ENCODE measurements at regions not wholly inside any gene's neighbourhood (a gene's known extent, or its start where the extent isn't known, plus 50 kb on each side); places are given as distances from the start of the nearest gene placed in this dataset.

DNA sequence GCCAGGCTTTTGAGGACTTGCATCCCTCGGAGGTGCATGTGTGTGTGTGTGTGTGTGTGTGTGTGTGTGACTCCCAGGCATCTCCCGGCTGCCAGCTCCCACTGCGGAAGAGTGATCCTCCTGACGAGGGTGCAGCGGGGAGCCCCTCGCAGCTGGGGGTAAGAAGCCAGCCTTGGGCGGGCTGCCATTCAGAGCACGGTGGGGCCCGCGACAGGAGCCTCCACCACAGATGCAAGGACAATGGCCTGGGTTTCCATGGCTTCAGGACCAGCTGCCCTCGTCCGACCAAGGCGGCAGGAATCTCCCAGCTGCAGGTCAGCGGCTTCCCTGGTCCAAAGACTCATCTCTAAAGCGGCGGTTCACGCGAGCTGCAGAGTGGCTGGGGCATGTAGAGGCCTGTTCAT, 908.5 kb downstream of the BRD1 start:
- dilution Hi-C loops (cut with HindIII; ENCODE audit: low sequenced_read_pairs, unreplicated experiment) (no loop called here), in situ Hi-C loops (cut with MboI; ENCODE audit: low sequenced_read_pairs) (no loop called here), intact Hi-C loops (cut with micrococcal nuclease) (no loop called here)
- Histone ChIP-seq H3K14ac (replicated peaks; ENCODE audit: low read depth, low read length) (no peak overlapping the region), H2BK20ac (ENCODE audit: low read depth, low read length) (no peak overlapping the region), H2BK5ac (ENCODE audit: low read depth, low read length, poor library complexity, severe bottlenecking) (no peak overlapping the region), H3K27ac (ENCODE audit: insufficient read depth, low read length) (no peak overlapping the region), H2AK5ac (ENCODE audit: low read depth, low read length) (no peak overlapping the region), H3K4me1 (ENCODE audit: control insufficient read depth, insufficient read depth, low read length) (no peaks in the 10 kb centered on the region), H2BK15ac (ENCODE audit: low read depth, low read length) (no peak overlapping the region), H2AFZ (replicated peaks; ENCODE audit: low read length, poor library complexity) (no peak overlapping the region), H3K36me3 (ENCODE audit: control insufficient read depth, insufficient read depth, low read length) (no peaks in the 10 kb centered on the region), H4K20me1 (ENCODE audit: insufficient read depth, low read length) (no peaks in the 10 kb centered on the region), H4K91ac (ENCODE audit: insufficient read depth, low read depth, low read length) (no peak overlapping the region), H3K18ac (ENCODE audit: low read depth, low read length) (no peak overlapping the region), H3K4me3 (ENCODE audit: insufficient read depth, low read depth, low read length) (no peak overlapping the region), H4K5ac (ENCODE audit: low read depth, low read length) (no peak overlapping the region), H3K79me1 (ENCODE audit: low read depth in 1 of 2, low read length in 2 of 2) (no peaks in the 10 kb centered on the region), H3K4ac (ENCODE audit: low read depth, low read length) (no peak overlapping the region), H3K9ac (ENCODE audit: low read depth, low read length) (no peak overlapping the region), H3K9me1 (ENCODE audit: insufficient read depth, low read length) (no peaks in the 10 kb centered on the region), H4K8ac (ENCODE audit: low read depth in 2 of 2, low read length in 2 of 2) (no peak overlapping the region), H3K27me3 (ENCODE audit: control insufficient read depth, insufficient read depth, low read length) (no peaks in the 10 kb centered on the region), H3K56ac (ENCODE audit: extremely low read depth, insufficient read depth, low read length) (no peak overlapping the region), H3K4me2 (ENCODE audit: low read depth, low read length) (no peak overlapping the region), H2BK120ac (ENCODE audit: low read depth, low read length) (no peak overlapping the region), H3K23ac (ENCODE audit: low read depth, low read length) (no peak overlapping the region), H3K9me3 (ENCODE audit: control insufficient read depth, insufficient read depth, low read length) (peaks cover 42% of the 10 kb centered on the region), H2AK9ac (replicated peaks; ENCODE audit: low read depth, low read length, poor library complexity) (no peak overlapping the region)
- no peak for DNase-seq
- no TSS peak for BruUV-seq (replicated peaks)
- TF ChIP-seq POLR2A (IDR thresholded peaks at IDR 0.05; ENCODE audit: low read depth, low read length): no peak
- no peak for TF ChIP-seq SMC3 (IDR thresholded peaks at IDR 0.05; ENCODE audit: low read depth, low read length)
- no peak for TF ChIP-seq MAFK (IDR thresholded peaks at IDR 0.05; ENCODE audit: low read depth, low read length)
- TF ChIP-seq MAZ (IDR thresholded peaks at IDR 0.05; ENCODE audit: borderline replicate concordance, low read depth, low read length): no peak
- no peak for TF ChIP-seq RFX5 (IDR thresholded peaks at IDR 0.05; ENCODE audit: low read depth, low read length)
- no peak for TF ChIP-seq BHLHE40 (IDR thresholded peaks at IDR 0.05; ENCODE audit: low read depth, low read length)
- TF ChIP-seq CHD1 (IDR thresholded peaks at IDR 0.05; ENCODE audit: low read depth, low read length): no peak
- no peak for TF ChIP-seq CEBPB (IDR thresholded peaks at IDR 0.05; ENCODE audit: low read depth, low read length)
- TF ChIP-seq RCOR1 (IDR thresholded peaks at IDR 0.05; ENCODE audit: insufficient replicate concordance, low read length): no peak
- TF ChIP-seq NFE2L2 (IDR thresholded peaks at IDR 0.05; ENCODE audit: low read depth, low read length): no peak
- no peak for TF ChIP-seq RAD21 (IDR thresholded peaks at IDR 0.05; ENCODE audit: low read length)
- TF ChIP-seq MXI1 (IDR thresholded peaks at IDR 0.05; ENCODE audit: borderline replicate concordance, low read depth, low read length): no peak
- TF ChIP-seq, protein P1, sequence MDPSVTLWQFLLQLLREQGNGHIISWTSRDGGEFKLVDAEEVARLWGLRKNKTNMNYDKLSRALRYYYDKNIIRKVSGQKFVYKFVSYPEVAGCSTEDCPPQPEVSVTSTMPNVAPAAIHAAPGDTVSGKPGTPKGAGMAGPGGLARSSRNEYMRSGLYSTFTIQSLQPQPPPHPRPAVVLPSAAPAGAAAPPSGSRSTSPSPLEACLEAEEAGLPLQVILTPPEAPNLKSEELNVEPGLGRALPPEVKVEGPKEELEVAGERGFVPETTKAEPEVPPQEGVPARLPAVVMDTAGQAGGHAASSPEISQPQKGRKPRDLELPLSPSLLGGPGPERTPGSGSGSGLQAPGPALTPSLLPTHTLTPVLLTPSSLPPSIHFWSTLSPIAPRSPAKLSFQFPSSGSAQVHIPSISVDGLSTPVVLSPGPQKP (IDR thresholded peaks at IDR 0.05; ENCODE audit: borderline replicate concordance, low read depth, low read length): no peak
- TF ChIP-seq, protein P2, sequence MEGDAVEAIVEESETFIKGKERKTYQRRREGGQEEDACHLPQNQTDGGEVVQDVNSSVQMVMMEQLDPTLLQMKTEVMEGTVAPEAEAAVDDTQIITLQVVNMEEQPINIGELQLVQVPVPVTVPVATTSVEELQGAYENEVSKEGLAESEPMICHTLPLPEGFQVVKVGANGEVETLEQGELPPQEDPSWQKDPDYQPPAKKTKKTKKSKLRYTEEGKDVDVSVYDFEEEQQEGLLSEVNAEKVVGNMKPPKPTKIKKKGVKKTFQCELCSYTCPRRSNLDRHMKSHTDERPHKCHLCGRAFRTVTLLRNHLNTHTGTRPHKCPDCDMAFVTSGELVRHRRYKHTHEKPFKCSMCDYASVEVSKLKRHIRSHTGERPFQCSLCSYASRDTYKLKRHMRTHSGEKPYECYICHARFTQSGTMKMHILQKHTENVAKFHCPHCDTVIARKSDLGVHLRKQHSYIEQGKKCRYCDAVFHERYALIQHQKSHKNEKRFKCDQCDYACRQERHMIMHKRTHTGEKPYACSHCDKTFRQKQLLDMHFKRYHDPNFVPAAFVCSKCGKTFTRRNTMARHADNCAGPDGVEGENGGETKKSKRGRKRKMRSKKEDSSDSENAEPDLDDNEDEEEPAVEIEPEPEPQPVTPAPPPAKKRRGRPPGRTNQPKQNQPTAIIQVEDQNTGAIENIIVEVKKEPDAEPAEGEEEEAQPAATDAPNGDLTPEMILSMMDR (conservative IDR thresholded peaks at IDR 0.05; ENCODE audit: low read depth, low read length): no peak
- TF ChIP-seq FOS (IDR thresholded peaks at IDR 0.05; ENCODE audit: low read depth, low read length): no peak
- TF ChIP-seq, protein P3, sequence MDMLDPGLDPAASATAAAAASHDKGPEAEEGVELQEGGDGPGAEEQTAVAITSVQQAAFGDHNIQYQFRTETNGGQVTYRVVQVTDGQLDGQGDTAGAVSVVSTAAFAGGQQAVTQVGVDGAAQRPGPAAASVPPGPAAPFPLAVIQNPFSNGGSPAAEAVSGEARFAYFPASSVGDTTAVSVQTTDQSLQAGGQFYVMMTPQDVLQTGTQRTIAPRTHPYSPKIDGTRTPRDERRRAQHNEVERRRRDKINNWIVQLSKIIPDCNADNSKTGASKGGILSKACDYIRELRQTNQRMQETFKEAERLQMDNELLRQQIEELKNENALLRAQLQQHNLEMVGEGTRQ (IDR thresholded peaks at IDR 0.05; ENCODE audit: low read depth, low read length): no peak
- ChIA-PET CTCF (no interaction called here), POLR2A (ENCODE audit: unreplicated experiment) (no interaction called here)
- 68% methylated on average over 5 of the region's 18 CpGs; no CpG with 5 or more reads in 1 of the 2 experiments for WGBS, 2 experiments (ENCODE audit: extremely low coverage in 2 of 2, insufficient read length in 1 of 2)
- no peak for ATAC-seq (ENCODE audit: low read depth)

Measured in IMR-90 (cell line).